HepG2 (cell line): ENCODE measurements at regions not wholly inside any gene's neighbourhood (a gene's known extent, or its start where the extent isn't known, plus 50 kb on each side); places are given as distances from the start of the nearest gene placed in this dataset.

ENCODE experiments used
- ATAC-seq: fragments of 200-7000 bp; cut with Tn5 transposase; 3 replicates; pipeline ENCODE4 v1.9.1; 2020; ENCODE audit warnings: mild to moderate bottlenecking, moderate library complexity
- BruUV-seq: library from RNA; stranded (reverse); fragments of 400-500 nt; replicated peaks from 2 replicates; lab custom pipeline; 2021; lab: Mats Ljungman, UMichigan
- CTCF ChIA-PET: fragments of 300-600 bp; formaldehyde crosslinking; extraction: SDS; loops from one replicate; lab custom pipeline; 2021; ENCODE audit warnings: low total read pairs, inconsistent platforms, low intra/inter-chr PET ratio; lab: Yijun Ruan, JAX
- POLR2A ChIA-PET: fragments of 350-600 bp; sonication (Branson Sonifier 250); formaldehyde crosslinking; loops from one replicate; lab custom pipeline; 2020; ENCODE audit warnings: antibody characterized with exemption, inconsistent platforms; lab: Yijun Ruan, JAX
- DNase-seq: peaks from one replicate; pipeline ENCODE4 v3.0.0-alpha.2; 2015; ENCODE audit warnings: low spot score
- FAIRE-seq: peaks from 3 replicates; lab custom pipeline; 2011; peaks lifted over from hg19 to GRCh38; lab: Jason Lieb, UNC
- H2AFZ ChIP-seq: one replicate; pipeline ENCODE4 v1.6.1; 2011; ENCODE audit warnings: low read length, inconsistent platforms
- H3K27ac ChIP-seq: fragments of 300-600 bp; 3 replicates; pipeline ENCODE4 v1.8.0; 2011; ENCODE audit warnings: mixed run types, mild to moderate bottlenecking, mixed read lengths, low read length, inconsistent platforms; ENCODE audit not compliant: insufficient read depth; ENCODE audit errors: extremely low read length
- H3K27me3 ChIP-seq, 2 experiments: fragments of 200-600 bp in 1 of 2; 2 replicates in 1 of 2; 3 replicates in 1 of 2; pipeline versions ENCODE4 v1.6.0 to v1.8.0; 2011; ENCODE audit warnings: low read length in 2 of 2, mild to moderate bottlenecking in 2 of 2, moderate library complexity in 2 of 2, inconsistent platforms in 1 of 2; ENCODE audit not compliant: insufficient read depth in 2 of 2, control insufficient read depth in 1 of 2
- H3K36me3 ChIP-seq, 2 experiments: fragments of 200-600 bp in 1 of 2; replicated peaks in 1 of 2; 2 replicates in 1 of 2; 3 replicates in 1 of 2; pipeline versions ENCODE4 v1.5.1 to v1.8.0; 2011; ENCODE audit warnings: low read length in 2 of 2, inconsistent platforms in 1 of 2; ENCODE audit not compliant: insufficient read depth in 2 of 2, control insufficient read depth in 1 of 2
- H3K4me1 ChIP-seq: 2 replicates; pipeline ENCODE4 v1.5.1; 2012; ENCODE audit warnings: low read length, inconsistent platforms; ENCODE audit not compliant: insufficient read depth
- H3K4me2 ChIP-seq: 2 replicates; pipeline ENCODE4 v1.6.0; 2011; ENCODE audit warnings: low read depth, low read length, inconsistent platforms
- H3K4me3 ChIP-seq, 3 experiments: fragments of 200-600 bp in 1 of 3; sonication (generic), shearing (Covaris generic) in 1 of 3; replicated peaks in 1 of 3; 2 replicates each; pipeline ENCODE4 v1.5.1; 2011 to 2016; ENCODE audit warnings: low read length in 3 of 3, inconsistent platforms in 2 of 3, low read depth in 2 of 3, mild to moderate bottlenecking in 2 of 3, control low read depth in 1 of 3, mixed read lengths in 1 of 3; ENCODE audit not compliant: insufficient read depth in 1 of 3
- H3K79me2 ChIP-seq: one replicate; pipeline ENCODE4 v1.6.1; 2011; ENCODE audit warnings: low read length, inconsistent platforms; ENCODE audit not compliant: insufficient read depth
- H3K9ac ChIP-seq: 2 replicates; pipeline ENCODE4 v1.6.0; 2011; ENCODE audit warnings: mild to moderate bottlenecking, low read depth, low read length, inconsistent platforms; ENCODE audit not compliant: insufficient read depth
- H3K9me3 ChIP-seq: 2 replicates; pipeline ENCODE4 v1.5.1; 2012; ENCODE audit warnings: mild to moderate bottlenecking, low read length
- H4K20me1 ChIP-seq: 2 replicates; pipeline ENCODE4 v1.6.0; 2011; ENCODE audit warnings: inconsistent platforms, mild to moderate bottlenecking, low read length, moderate library complexity; ENCODE audit not compliant: insufficient read depth
- BATF2 ChIP-seq: sonication (generic); formaldehyde crosslinking; IDR thresholded peaks from 2 replicates; pipeline ENCODE4 v1.8.0; 2022; ENCODE audit warnings: mild to moderate bottlenecking, missing genetic modification reagents, moderate library complexity
- CBX1 ChIP-seq: IDR thresholded peaks from one replicate; pipeline ENCODE4 v1.6.1; 2016; ENCODE audit warnings: antibody characterized with exemption, low read depth
- FOXA3 ChIP-seq: IDR thresholded peaks from 2 replicates; pipeline ENCODE4 v1.6.1; 2016; ENCODE audit warnings: missing genetic modification reagents, missing compliant biosample characterization
- GPN1 ChIP-seq: sonication (generic); formaldehyde crosslinking; IDR thresholded peaks from 2 replicates; pipeline ENCODE4 v1.5.1; 2020; ENCODE audit warnings: missing genetic modification reagents, borderline replicate concordance
- HDAC2 ChIP-seq: sonication (generic); formaldehyde crosslinking; IDR thresholded peaks from 2 replicates; pipeline ENCODE4 v1.4.0; 2020; ENCODE audit warnings: missing genetic modification reagents
- HIC2 ChIP-seq: sonication (generic); formaldehyde crosslinking; IDR thresholded peaks from 2 replicates; pipeline ENCODE4 v1.9.0; 2022; ENCODE audit warnings: low read depth, missing genetic modification reagents
- HNF4A ChIP-seq: sonication (generic); formaldehyde crosslinking; IDR thresholded peaks from 2 replicates; pipeline ENCODE4 v1.4.0; 2020; ENCODE audit warnings: missing genetic modification reagents
- RFX5 ChIP-seq: IDR thresholded peaks from 2 replicates; pipeline ENCODE4 v1.6.1; 2011; ENCODE audit warnings: low read depth, low read length, improper control_type of control experiment
- SNAI1 ChIP-seq: sonication (generic); formaldehyde crosslinking; IDR thresholded peaks from 2 replicates; pipeline ENCODE4 v1.5.0; 2020; ENCODE audit warnings: mild to moderate bottlenecking, missing genetic modification reagents, borderline replicate concordance
- ZFP37 ChIP-seq: sonication (generic); formaldehyde crosslinking; IDR thresholded peaks from 2 replicates; pipeline ENCODE4 v1.4.0; 2020; ENCODE audit warnings: missing genetic modification reagents, borderline replicate concordance
- ZMAT3 ChIP-seq: sonication (generic); formaldehyde crosslinking; conservative IDR thresholded peaks from 2 replicates; pipeline ENCODE4 v1.7.0; 2021; ENCODE audit warnings: missing genetic modification reagents
- ZNF331 ChIP-seq: sonication (generic); formaldehyde crosslinking; IDR thresholded peaks from 2 replicates; pipeline ENCODE4 v1.4.0; 2020; ENCODE audit warnings: missing genetic modification reagents
- ZNF484 ChIP-seq: sonication (generic); formaldehyde crosslinking; IDR thresholded peaks from 2 replicates; pipeline ENCODE4 v1.5.1; 2020; ENCODE audit warnings: mild to moderate bottlenecking, low read depth, missing genetic modification reagents, borderline replicate concordance
- ZNF589 ChIP-seq: sonication (generic); formaldehyde crosslinking; conservative IDR thresholded peaks from 2 replicates; pipeline ENCODE4 v1.8.0; 2022; ENCODE audit warnings: mild to moderate bottlenecking, moderate library complexity, missing genetic modification reagents
- ZNF614 ChIP-seq: IDR thresholded peaks from 2 replicates; pipeline ENCODE4 v1.6.1; 2018; ENCODE audit warnings: missing biosample characterization, missing genetic modification reagents, inconsistent platforms, borderline replicate concordance
- ZNF724P ChIP-seq: sonication (generic); formaldehyde crosslinking; IDR thresholded peaks from 2 replicates; pipeline ENCODE4 v1.8.0; 2022; ENCODE audit warnings: missing genetic modification reagents, borderline replicate concordance
- ZNF749 ChIP-seq: sonication (generic); formaldehyde crosslinking; IDR thresholded peaks from 2 replicates; pipeline ENCODE4 v1.8.0; 2022; ENCODE audit warnings: mild to moderate bottlenecking, missing genetic modification reagents, moderate library complexity, borderline replicate concordance
- WGBS: methylation state at CpG from one replicate; pipeline ENCODE4 v1.1.6; 2017; ENCODE audit warnings: low lambda C conversion rate; 5-methylcytosine and 5-hydroxymethylcytosine counted together
- in situ Hi-C: cut with HindIII; loops from 2 replicates; pipeline ENCODE4 v1.10.0; 2017; ENCODE audit warnings: low pct_unique_long_range_greater_than_20kb; ENCODE audit not compliant: extremely low pct_ligation_motif_present
- intact Hi-C: fragments of 100-400 bp; cut with micrococcal nuclease; formaldehyde crosslinking; loops from one replicate; pipeline ENCODE4 v1.10.0; 2022; ENCODE audit not compliant: unreplicated experiment

GRCh38 chr4:114116861-114117260 lies 137.4 kb upstream of the ARSJ start:
- BruUV-seq: no TSS peak
- H3K27me3 ChIP-seq: no peaks in the 10 kb centered on the region
- FAIRE-seq (no peak), DNase-seq (no peak), ATAC-seq (no peak)
- intact Hi-C loops (no loop called here), in situ Hi-C loops (no loop called here)
- 3% methylated on average over 2 of the region's 2 CpGs for WGBS
- POLR2A ChIA-PET: no interaction called here
- no peak overlapping the region for H2AFZ ChIP-seq
- H3K9me3 ChIP-seq: no peaks in the 10 kb centered on the region
- H3K27ac ChIP-seq: no peak overlapping the region
- H3K36me3 ChIP-seq: no peaks in the 10 kb centered on the region
- no peaks in the 10 kb centered on the region for H4K20me1 ChIP-seq
- no peak overlapping the region for H3K4me3 ChIP-seq
- CTCF ChIA-PET: no interaction called here
- no peaks in the 10 kb centered on the region for H3K79me2 ChIP-seq
- TF ChIP-seq ZNF331 (CRISPR knock-in tag) (no peak), ZNF614 (CRISPR knock-in tag) (no peak), ZNF589 (CRISPR knock-in tag) (no peak), SNAI1 (CRISPR knock-in tag) (no peak), ZFP37 (CRISPR knock-in tag) (no peak)
- H3K4me1 ChIP-seq: no peaks in the 10 kb centered on the region
- no peak overlapping the region for H3K4me2 ChIP-seq
- H3K9ac ChIP-seq: no peak overlapping the region

GRCh38 chr4:114121221-114121620 lies 141.8 kb upstream of the ARSJ start:
- Histone ChIP-seq H2AFZ (no peak overlapping the region), H4K20me1 (no peaks in the 10 kb centered on the region), H3K4me3 (no peak overlapping the region), H3K36me3 (no peaks in the 10 kb centered on the region), H3K4me1 (no peaks in the 10 kb centered on the region), H3K27ac (no peak overlapping the region), H3K9me3 (no peaks in the 10 kb centered on the region), H3K79me2 (no peaks in the 10 kb centered on the region), H3K27me3 (no peaks in the 10 kb centered on the region), H3K9ac (no peak overlapping the region), H3K4me2 (no peak overlapping the region)
- WGBS: 42% methylated on average over 1 of the region's 1 CpG
- no peak for FAIRE-seq
- no peak for DNase-seq
- no peak for ATAC-seq
- intact Hi-C loops: no loop called here
- ChIA-PET POLR2A (no interaction called here), CTCF (no interaction called here)
- no TSS peak for BruUV-seq
- in situ Hi-C loops: no loop called here
- TF ChIP-seq GPN1 (CRISPR knock-in tag): no peak
- no peak for TF ChIP-seq HIC2 (CRISPR knock-in tag)
- no peak for TF ChIP-seq ZNF724P (CRISPR knock-in tag)
- no peak for TF ChIP-seq HDAC2
- no peak for TF ChIP-seq CBX1
- no peak for TF ChIP-seq HNF4A
- TF ChIP-seq BATF2 (CRISPR knock-in tag): no peak
- TF ChIP-seq FOXA3 (CRISPR knock-in tag): no peak
- TF ChIP-seq ZNF749: no peak
- TF ChIP-seq RFX5: no peak
- no peak for TF ChIP-seq ZNF484 (CRISPR knock-in tag)
- no peak for TF ChIP-seq ZMAT3 (CRISPR knock-in tag)
